ENCODE measurements at regions not wholly inside any gene's neighbourhood (a gene's known extent, or its start where the extent isn't known, plus 50 kb on each side); places are given as distances from the start of the nearest gene placed in this dataset.
"Not testable (repeated sequence)": the region's sequence is repeated elsewhere in the genome, so short reads cannot be mapped to it uniquely, and the experiment has no call there.

DNA sequence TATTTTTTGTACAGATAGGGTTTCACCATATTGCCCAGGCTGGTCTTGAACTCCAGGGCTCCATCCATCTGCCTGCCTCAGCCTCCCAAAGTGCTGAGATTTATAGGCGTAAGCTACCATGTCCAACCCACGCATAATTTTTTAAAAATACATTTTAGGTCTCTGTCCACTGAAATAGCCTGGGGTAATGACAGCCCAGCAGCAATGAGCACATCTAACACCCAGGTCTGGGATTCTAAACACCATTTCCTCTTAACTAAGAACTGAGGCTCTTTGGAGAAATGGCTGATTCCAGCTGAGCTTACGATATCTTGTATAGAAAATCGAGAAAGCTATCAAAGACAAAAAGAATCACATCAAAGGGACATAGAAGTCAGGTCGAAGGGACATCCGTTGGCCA lies 245.3 kb downstream of the PARN start:
- DNase-seq (ENCODE audit: low read depth), result no peak
- TF ChIP-seq, protein P1, sequence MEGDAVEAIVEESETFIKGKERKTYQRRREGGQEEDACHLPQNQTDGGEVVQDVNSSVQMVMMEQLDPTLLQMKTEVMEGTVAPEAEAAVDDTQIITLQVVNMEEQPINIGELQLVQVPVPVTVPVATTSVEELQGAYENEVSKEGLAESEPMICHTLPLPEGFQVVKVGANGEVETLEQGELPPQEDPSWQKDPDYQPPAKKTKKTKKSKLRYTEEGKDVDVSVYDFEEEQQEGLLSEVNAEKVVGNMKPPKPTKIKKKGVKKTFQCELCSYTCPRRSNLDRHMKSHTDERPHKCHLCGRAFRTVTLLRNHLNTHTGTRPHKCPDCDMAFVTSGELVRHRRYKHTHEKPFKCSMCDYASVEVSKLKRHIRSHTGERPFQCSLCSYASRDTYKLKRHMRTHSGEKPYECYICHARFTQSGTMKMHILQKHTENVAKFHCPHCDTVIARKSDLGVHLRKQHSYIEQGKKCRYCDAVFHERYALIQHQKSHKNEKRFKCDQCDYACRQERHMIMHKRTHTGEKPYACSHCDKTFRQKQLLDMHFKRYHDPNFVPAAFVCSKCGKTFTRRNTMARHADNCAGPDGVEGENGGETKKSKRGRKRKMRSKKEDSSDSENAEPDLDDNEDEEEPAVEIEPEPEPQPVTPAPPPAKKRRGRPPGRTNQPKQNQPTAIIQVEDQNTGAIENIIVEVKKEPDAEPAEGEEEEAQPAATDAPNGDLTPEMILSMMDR (IDR thresholded peaks at IDR 0.05; ENCODE audit: insufficient read depth, low read depth, low read length, missing control alignments), result no peak
- H3K4me3 ChIP-seq (ENCODE audit: low read depth, low read length), result no peak overlapping the region

DNA sequence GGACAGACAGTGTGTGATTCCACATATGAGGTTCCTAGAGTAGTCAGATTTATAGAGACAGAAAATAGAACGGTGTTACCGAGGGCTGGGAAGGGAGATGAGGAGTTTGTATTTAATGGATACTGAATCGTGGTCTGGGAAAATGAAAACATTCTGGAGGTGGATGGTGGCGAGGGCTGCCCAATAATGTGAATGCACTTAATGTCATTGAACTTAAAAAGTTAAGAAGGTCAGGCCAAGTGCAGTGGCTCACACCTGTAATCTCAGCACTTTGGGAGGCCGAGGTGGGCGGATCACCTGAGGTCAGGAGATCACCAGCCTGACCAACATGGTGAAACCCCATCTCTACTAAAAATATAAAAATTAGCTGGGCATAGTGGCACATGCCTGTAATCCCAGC lies 246.2 kb downstream of the PARN start:
- not testable (repeated sequence) for DNase-seq (ENCODE audit: low read depth); H3K4me3 ChIP-seq (ENCODE audit: low read depth, low read length)

DNA sequence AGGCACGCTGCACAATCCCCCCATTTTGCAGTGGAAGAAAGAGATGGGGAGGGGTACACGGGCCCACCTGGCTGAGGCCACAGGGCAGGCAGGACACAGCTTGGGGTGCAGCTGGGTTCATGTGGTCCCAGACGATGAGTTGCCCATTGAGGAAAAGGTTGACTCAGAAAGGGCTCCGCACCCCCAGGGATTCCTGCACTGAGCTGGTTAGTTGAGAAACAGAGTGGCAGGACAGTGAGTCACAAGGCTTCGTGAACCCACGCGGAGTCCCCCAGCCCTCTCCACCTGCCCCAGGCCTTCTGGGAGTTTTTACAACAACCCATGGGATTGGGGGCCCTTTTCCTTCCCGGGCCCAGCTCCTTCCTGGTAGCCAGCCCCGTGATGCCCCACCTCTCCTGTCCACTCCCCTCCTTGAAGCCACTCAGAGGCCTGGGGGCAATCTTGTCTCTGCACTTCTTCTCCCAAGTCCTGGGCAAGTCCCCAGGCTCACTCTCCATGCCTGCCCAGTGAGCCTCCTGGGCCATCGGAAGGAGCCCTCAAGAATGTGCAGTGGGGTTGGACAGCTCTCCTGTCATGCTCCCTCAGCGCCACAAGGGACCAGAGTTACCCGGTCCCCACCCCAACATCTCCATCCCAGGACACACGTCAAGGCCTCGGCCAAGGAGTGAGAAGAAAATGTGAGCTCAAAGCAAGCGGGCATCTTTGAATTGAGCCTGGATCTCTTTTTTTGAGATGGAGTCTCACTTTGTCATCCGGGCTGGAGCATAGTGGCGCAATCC lies 251.2 kb downstream of the PARN start:
- no peak for DNase-seq (ENCODE audit: low read depth)
- TF ChIP-seq, protein P1 (IDR thresholded peaks at IDR 0.05; ENCODE audit: insufficient read depth, low read depth, low read length, missing control alignments), result no peak

DNA sequence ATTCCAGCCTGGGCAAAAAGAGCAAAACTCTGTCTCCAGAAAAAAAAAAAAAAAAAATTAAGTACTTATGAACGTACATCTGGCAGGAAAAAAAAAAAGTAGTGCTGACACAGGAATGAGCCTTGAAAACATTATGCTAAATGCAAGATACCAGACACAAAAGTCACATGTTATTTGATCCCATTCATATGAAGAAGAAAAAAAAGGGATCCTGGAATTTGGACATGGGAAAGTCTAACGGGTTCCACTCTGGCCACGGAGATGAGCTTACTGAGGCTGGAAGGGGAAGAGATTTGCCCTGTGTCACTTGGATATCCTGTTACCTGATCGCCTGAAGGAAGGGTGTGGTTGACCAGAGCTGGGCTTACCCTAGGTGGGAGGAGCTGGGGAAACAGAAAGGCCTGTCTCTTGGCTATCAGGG lies 251.9 kb downstream of the PARN start:
- H3K4me3 ChIP-seq (ENCODE audit: low read depth, low read length), result no peak overlapping the region
- peak; percentile 56 for DNase-seq (ENCODE audit: low read depth)
- TF ChIP-seq, protein P1 (IDR thresholded peaks at IDR 0.05; ENCODE audit: insufficient read depth, low read depth, low read length, missing control alignments), result no peak

More for the DNA sequence above, 251.2 kb downstream of the PARN start:
- H3K4me3 ChIP-seq (ENCODE audit: low read depth, low read length), result no peak overlapping the region

DNA sequence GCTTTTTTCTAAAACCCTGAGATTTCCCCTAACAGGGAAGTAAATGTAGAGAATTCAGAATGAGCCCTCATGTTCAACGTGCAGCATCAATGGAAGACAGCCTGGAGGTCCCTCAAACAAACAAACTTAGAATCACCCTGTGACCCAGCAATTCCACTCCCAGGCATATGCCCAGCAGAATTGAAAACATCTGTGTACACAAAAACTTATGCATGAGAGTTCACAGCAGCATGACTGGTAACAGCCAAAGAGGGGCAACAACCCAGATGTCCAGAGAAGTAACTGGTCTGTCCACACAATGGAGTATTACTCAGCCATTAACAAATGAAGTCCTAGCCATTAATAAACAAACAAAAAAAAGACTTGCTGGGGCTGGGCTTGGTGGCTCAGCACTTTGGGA lies 252.7 kb downstream of the PARN start:
- TF ChIP-seq, protein P1 (IDR thresholded peaks at IDR 0.05; ENCODE audit: insufficient read depth, low read depth, low read length, missing control alignments), result no peak
- no peak for DNase-seq (ENCODE audit: low read depth)
- H3K4me3 ChIP-seq (ENCODE audit: low read depth, low read length), result no peak overlapping the region

DNA sequence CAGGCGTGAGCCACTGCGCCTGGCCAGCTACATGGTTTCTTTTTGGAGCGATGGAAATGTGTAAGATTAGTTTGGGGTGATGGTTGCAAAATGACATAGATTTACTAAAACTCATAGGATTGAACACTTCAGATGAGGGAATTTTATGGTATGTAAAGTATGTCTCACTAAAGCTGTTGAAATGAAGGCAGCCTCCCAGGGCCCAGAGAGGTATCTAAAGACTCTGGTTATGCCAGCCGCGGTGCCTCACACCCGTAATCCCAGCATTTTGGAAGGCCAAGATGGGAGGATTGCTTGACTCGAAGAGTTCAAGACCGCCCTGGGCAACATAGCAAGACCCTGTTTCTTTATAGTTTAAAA lies 254.9 kb downstream of the PARN start:
- DNase-seq (ENCODE audit: low read depth), result no peak
- TF ChIP-seq, protein P1 (IDR thresholded peaks at IDR 0.05; ENCODE audit: insufficient read depth, low read depth, low read length, missing control alignments), result no peak
- no peak overlapping the region for H3K4me3 ChIP-seq (ENCODE audit: low read depth, low read length)

DNA sequence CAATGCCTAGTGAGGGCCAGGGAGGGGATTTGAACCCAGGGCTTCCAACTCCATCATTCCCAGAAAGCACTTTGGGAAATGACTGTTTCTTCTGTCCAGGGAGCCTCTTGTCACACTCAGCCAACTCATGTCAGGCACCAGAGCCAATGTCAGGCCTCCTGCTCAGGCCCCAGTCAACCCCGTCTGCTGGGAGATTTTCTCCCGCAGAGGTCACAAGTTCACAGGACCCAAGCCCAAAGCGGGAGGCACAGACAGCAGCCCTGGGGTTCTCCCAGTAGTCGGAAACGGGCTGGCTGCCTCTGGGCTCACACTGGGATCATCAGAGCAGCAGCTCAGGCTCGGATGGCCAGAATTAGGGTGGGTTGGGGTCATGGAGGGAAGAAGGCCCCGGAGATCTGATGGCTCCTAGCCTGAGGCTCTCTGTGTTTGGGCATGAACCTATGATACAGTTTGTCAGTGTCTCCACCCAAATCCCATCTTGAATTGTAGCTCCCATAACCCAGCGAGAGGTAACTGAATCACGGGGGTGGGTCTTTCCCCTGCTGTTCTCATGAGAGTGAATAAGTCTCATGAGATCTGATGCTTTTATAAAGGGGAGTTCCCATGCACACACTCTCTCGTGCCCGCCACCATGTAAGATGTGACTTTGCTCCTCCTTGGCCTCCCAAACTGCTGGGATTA lies 255.5 kb downstream of the PARN start:
- no peak overlapping the region for H3K4me3 ChIP-seq (ENCODE audit: low read depth, low read length)
- DNase-seq (ENCODE audit: low read depth), result peak; percentile 36
- TF ChIP-seq, protein P1 (IDR thresholded peaks at IDR 0.05; ENCODE audit: insufficient read depth, low read depth, low read length, missing control alignments), result no peak
